ENCODE measurements at regions not wholly inside any gene's neighbourhood (a gene's known extent, or its start where the extent isn't known, plus 50 kb on each side); places are given as distances from the start of the nearest gene placed in this dataset.

- no peak for DNase-seq
- intact Hi-C loops (cut with DNase I; ENCODE audit: low total_unique reads), result no loop called here
These were observed 1134.3 kb downstream of the NCAM2 start for GRCh38 chr21:22132358-22133071.

GRCh38 chr21:22136740-22137139, 1138.5 kb downstream of the NCAM2 start:
- no peak overlapping the region for H3K27ac ChIP-seq
- TF ChIP-seq CTCF (IDR thresholded peaks at IDR 0.05), result no peak
- H3K4me3 ChIP-seq, result no peak overlapping the region
- no peak for DNase-seq
- H3K36me3 ChIP-seq, result no peaks in the 10 kb centered on the region
- intact Hi-C loops (cut with DNase I; ENCODE audit: low total_unique reads), result no loop called here
- H3K27me3 ChIP-seq, result no peaks in the 10 kb centered on the region
- H3K4me1 ChIP-seq, result no peaks in the 10 kb centered on the region
- H3K9me3 ChIP-seq, result no peaks in the 10 kb centered on the region

More at GRCh38 chr21:22132358-22133071, 1134.3 kb downstream of the NCAM2 start:
- no peak overlapping the region for H3K4me3 ChIP-seq
- TF ChIP-seq CTCF (IDR thresholded peaks at IDR 0.05), result no peak
- H3K27ac ChIP-seq, result no peak overlapping the region
- H3K36me3 ChIP-seq, result no peaks in the 10 kb centered on the region
- no peaks in the 10 kb centered on the region for H3K9me3 ChIP-seq
- H3K27me3 ChIP-seq, result no peaks in the 10 kb centered on the region
- H3K4me1 ChIP-seq, result no peaks in the 10 kb centered on the region

- Histone ChIP-seq H3K27me3 (no peaks in the 10 kb centered on the region), H3K36me3 (no peaks in the 10 kb centered on the region), H3K9me3 (no peaks in the 10 kb centered on the region), H3K4me3 (no peak overlapping the region), H3K4me1 (no peaks in the 10 kb centered on the region), H3K27ac (no peak overlapping the region)
- DNase-seq, result no peak
- no peak for TF ChIP-seq CTCF (IDR thresholded peaks at IDR 0.05)
- intact Hi-C loops (cut with DNase I; ENCODE audit: low total_unique reads), result no loop called here
These were observed 1140.2 kb downstream of the NCAM2 start for GRCh38 chr21:22138297-22139016.

- no peak for DNase-seq
- Histone ChIP-seq H3K27ac (no peak overlapping the region), H3K9me3 (peaks cover 0 to 10% (median 7%) of the 10 kb centered on the region in 3 donors), H3K4me3 (no peak overlapping the region), H3K36me3 (no peaks in the 10 kb centered on the region), H3K4me1 (no peaks in the 10 kb centered on the region), H3K27me3 (no peaks in the 10 kb centered on the region)
- no peak for TF ChIP-seq CTCF (IDR thresholded peaks at IDR 0.05)
- intact Hi-C loops (cut with DNase I; ENCODE audit: low total_unique reads), result no loop called here
These were observed 1147.3 kb downstream of the NCAM2 start for GRCh38 chr21:22145545-22145944.

GRCh38 chr21:22154579-22155274, 1156.5 kb downstream of the NCAM2 start:
- no peaks in the 10 kb centered on the region for H3K4me1 ChIP-seq
- H3K27ac ChIP-seq, result no peak overlapping the region
- no peak for TF ChIP-seq CTCF (IDR thresholded peaks at IDR 0.05)
- H3K4me3 ChIP-seq, result no peak overlapping the region
- DNase-seq, result no peak
- H3K27me3 ChIP-seq, result no peaks in the 10 kb centered on the region
- no peaks in the 10 kb centered on the region for H3K36me3 ChIP-seq
- peaks cover 0 to 3% (median 3%) of the 10 kb centered on the region in 3 donors for H3K9me3 ChIP-seq
- intact Hi-C loops (cut with DNase I; ENCODE audit: low total_unique reads), result no loop called here

All from tibial artery (tissue), 4 donors.